ENCODE measurements at regions not wholly inside any gene's neighbourhood (a gene's known extent, or its start where the extent isn't known, plus 50 kb on each side); places are given as distances from the start of the nearest gene placed in this dataset.

- H3K4me1 Mint-ChIP-seq (ENCODE audit: low read depth, unreplicated experiment), result peaks cover 4% of the 10 kb centered on the region
- Histone ChIP-seq H3K27me3 (replicated peaks; ENCODE audit: control insufficient read depth, insufficient read depth, low read length) (no peaks in the 10 kb centered on the region), H3K4me1 (no peaks in the 10 kb centered on the region), H3K36me3 (ENCODE audit: control insufficient read depth, insufficient read depth, low read length) (no peaks in the 10 kb centered on the region), H3K9me3 (no peaks in the 10 kb centered on the region), H3K4me3 (ENCODE audit: low read depth, low read length) (no peak overlapping the region)
- no peak overlapping the region for H3K4me3 Mint-ChIP-seq (ENCODE audit: unreplicated experiment)
- H3K27ac Mint-ChIP-seq (ENCODE audit: unreplicated experiment), result no peak overlapping the region
- H3K36me3 Mint-ChIP-seq (ENCODE audit: insufficient read depth, unreplicated experiment), result no peaks in the 10 kb centered on the region
- ChIA-PET POLR2A (no interaction called here), CTCF (no interaction called here)
- no peak for TF ChIP-seq CTCF (IDR thresholded peaks at IDR 0.05; ENCODE audit: insufficient read depth in 1 of 2, low read depth in 1 of 2, low read length in 1 of 2, severe bottlenecking in 1 of 2, unreplicated experiment in 1 of 2)
- no peak for DNase-seq
- intact Hi-C loops (cut with micrococcal nuclease; ENCODE audit: unreplicated experiment), result no loop called here
- no TSS peak for BruUV-seq (replicated peaks)
- H3K9me3 Mint-ChIP-seq (ENCODE audit: unreplicated experiment), result no peaks in the 10 kb centered on the region
- H3K27me3 Mint-ChIP-seq (ENCODE audit: insufficient read depth, unreplicated experiment), result no peaks in the 10 kb centered on the region
These were observed 278.1 kb downstream of the GADD45G start for GRCh38 chr9:89882930-89883361.

- DNase-seq, result no peak
- Mint-ChIP-seq H3K9me3 (ENCODE audit: unreplicated experiment) (no peaks in the 10 kb centered on the region), H3K27me3 (ENCODE audit: insufficient read depth, unreplicated experiment) (no peaks in the 10 kb centered on the region), H3K36me3 (ENCODE audit: insufficient read depth, unreplicated experiment) (no peaks in the 10 kb centered on the region), H3K4me1 (ENCODE audit: low read depth, unreplicated experiment) (peaks cover under 1% of the 10 kb centered on the region), H3K4me3 (ENCODE audit: unreplicated experiment) (no peak overlapping the region), H3K27ac (ENCODE audit: unreplicated experiment) (no peak overlapping the region)
- BruUV-seq (replicated peaks), result no TSS peak
- no peaks in the 10 kb centered on the region for H3K9me3 ChIP-seq
- no peak for TF ChIP-seq CTCF (IDR thresholded peaks at IDR 0.05; ENCODE audit: insufficient read depth in 1 of 2, low read depth in 1 of 2, low read length in 1 of 2, severe bottlenecking in 1 of 2, unreplicated experiment in 1 of 2)
- H3K4me1 ChIP-seq, result no peaks in the 10 kb centered on the region
- intact Hi-C loops (cut with micrococcal nuclease; ENCODE audit: unreplicated experiment), result no loop called here
- POLR2A ChIA-PET, result no interaction called here
- CTCF ChIA-PET, result no interaction called here
- H3K27me3 ChIP-seq (replicated peaks; ENCODE audit: control insufficient read depth, insufficient read depth, low read length), result no peaks in the 10 kb centered on the region
- no peaks in the 10 kb centered on the region for H3K36me3 ChIP-seq (ENCODE audit: control insufficient read depth, insufficient read depth, low read length)
- H3K4me3 ChIP-seq (ENCODE audit: low read depth, low read length), result no peak overlapping the region
These were observed 278.9 kb downstream of the GADD45G start for GRCh38 chr9:89883401-89884341.

GRCh38 chr9:89884356-89885083 is 279.7 kb downstream of the GADD45G start:
- intact Hi-C loops (cut with micrococcal nuclease; ENCODE audit: unreplicated experiment), result no loop called here
- Mint-ChIP-seq H3K4me3 (ENCODE audit: unreplicated experiment) (no peak overlapping the region), H3K27ac (ENCODE audit: unreplicated experiment) (no peak overlapping the region), H3K4me1 (ENCODE audit: low read depth, unreplicated experiment) (no peaks in the 10 kb centered on the region), H3K9me3 (ENCODE audit: unreplicated experiment) (no peaks in the 10 kb centered on the region), H3K27me3 (ENCODE audit: insufficient read depth, unreplicated experiment) (no peaks in the 10 kb centered on the region), H3K36me3 (ENCODE audit: insufficient read depth, unreplicated experiment) (no peaks in the 10 kb centered on the region)
- CTCF ChIA-PET, result no interaction called here
- Histone ChIP-seq H3K9me3 (no peaks in the 10 kb centered on the region), H3K27me3 (replicated peaks; ENCODE audit: control insufficient read depth, insufficient read depth, low read length) (no peaks in the 10 kb centered on the region), H3K4me3 (ENCODE audit: low read depth, low read length) (no peak overlapping the region), H3K4me1 (no peaks in the 10 kb centered on the region), H3K36me3 (ENCODE audit: control insufficient read depth, insufficient read depth, low read length) (no peaks in the 10 kb centered on the region)
- no peak for TF ChIP-seq CTCF (IDR thresholded peaks at IDR 0.05; ENCODE audit: insufficient read depth in 1 of 2, low read depth in 1 of 2, low read length in 1 of 2, severe bottlenecking in 1 of 2, unreplicated experiment in 1 of 2)
- DNase-seq, result no peak
- POLR2A ChIA-PET, result no interaction called here
- BruUV-seq (replicated peaks), result no TSS peak

Measured in Caco-2 (cell line).